OCI-LY7 (cell line): ENCODE measurements at regions not wholly inside any gene's neighbourhood (a gene's known extent, or its start where the extent isn't known, plus 50 kb on each side); places are given as distances from the start of the nearest gene placed in this dataset.
A peak's percentile ranks its signal among the peaks of the same experiment; 100 is the strongest.

Experiments
- BruUV-seq: library from RNA; stranded (reverse); fragments of 400-500 nt; replicated peaks from 2 replicates; lab custom pipeline; 2021; lab: Mats Ljungman, UMichigan
- CTCF ChIA-PET: fragments of 300-600 bp; sonication (Branson Sonifier 250); formaldehyde crosslinking; loops from one replicate; lab custom pipeline; 2022; ENCODE audit warnings: antibody characterized with exemption; ENCODE audit not compliant: unreplicated experiment; lab: Charles Lee
- POLR2A ChIA-PET: fragments of 300-600 bp; sonication (Branson Sonifier 250); formaldehyde crosslinking; loops from one replicate; lab custom pipeline; 2022; ENCODE audit warnings: antibody characterized with exemption; lab: Charles Lee
- DNase-seq: peaks from one replicate; pipeline ENCODE4 v3.0.0-alpha.2; 2015; ENCODE audit warnings: low spot score
- H2AFZ ChIP-seq: fragments of 200-600 bp; sonication (generic), shearing (Covaris generic); 2 replicates; pipeline ENCODE4 v1.6.1; 2014; ENCODE audit warnings: mild to moderate bottlenecking, antibody characterized with exemption, low read length, moderate library complexity
- H3K27ac ChIP-seq: fragments of 200-600 bp; sonication (generic); 2 replicates; pipeline ENCODE4 v1.5.1; 2014; ENCODE audit warnings: mixed run types, low read depth, mild to moderate bottlenecking, moderate library complexity, low read length, inconsistent platforms; ENCODE audit not compliant: poor library complexity, severe bottlenecking
- H3K36me3 ChIP-seq: fragments of 200-600 bp; sonication (generic); 2 replicates; pipeline ENCODE4 v1.6.1; 2014; ENCODE audit warnings: mild to moderate bottlenecking, antibody characterized with exemption, low read length, moderate library complexity, mixed read lengths; ENCODE audit not compliant: insufficient read depth
- H3K4me1 ChIP-seq: fragments of 200-600 bp; sonication (generic); 2 replicates; pipeline ENCODE4 v1.5.1; 2014; ENCODE audit warnings: mild to moderate bottlenecking, low read length; ENCODE audit not compliant: insufficient read depth, poor library complexity, severe bottlenecking
- H3K4me2 ChIP-seq: fragments of 200-600 bp; sonication (generic); 2 replicates; pipeline ENCODE4 v1.6.1; 2014; ENCODE audit warnings: mild to moderate bottlenecking, low read length
- H3K4me3 ChIP-seq: fragments of 200-600 bp; sonication (generic); 2 replicates; pipeline ENCODE4 v1.5.1; 2014; ENCODE audit warnings: mild to moderate bottlenecking, low read depth, low read length; ENCODE audit not compliant: poor library complexity, severe bottlenecking
- H3K79me2 ChIP-seq: fragments of 200-600 bp; sonication (generic); 2 replicates; pipeline ENCODE4 v1.6.1; 2016; ENCODE audit warnings: low read depth, mild to moderate bottlenecking, low read length, moderate library complexity, mixed read lengths; ENCODE audit not compliant: insufficient read depth
- H3K9me2 ChIP-seq: fragments of 200-600 bp; sonication (generic); 2 replicates; pipeline ENCODE4 v1.6.1; 2016; ENCODE audit warnings: mild to moderate bottlenecking, low read length, mixed read lengths; ENCODE audit not compliant: insufficient read depth
- H3K9me3 ChIP-seq: fragments of 200-600 bp; sonication (generic); 2 replicates; pipeline ENCODE4 v1.6.1; 2014; ENCODE audit warnings: mild to moderate bottlenecking, mixed run types, low read length, mixed read lengths
- H4K20me1 ChIP-seq: fragments of 200-600 bp; sonication (generic); 2 replicates; pipeline ENCODE4 v1.6.1; 2014; ENCODE audit warnings: mild to moderate bottlenecking, antibody characterized with exemption, low read length, moderate library complexity, mixed read lengths; ENCODE audit not compliant: insufficient read depth
- CTCF ChIP-seq: fragments of 200-600 bp; sonication (generic); conservative IDR thresholded peaks from 2 replicates; pipeline ENCODE4 v1.5.1; 2014; ENCODE audit warnings: mild to moderate bottlenecking, antibody characterized with exemption, low read length, moderate library complexity, mixed read lengths
- EZH2phosphoT487 ChIP-seq: fragments of 200-600 bp; sonication (generic); IDR thresholded peaks from 2 replicates; pipeline ENCODE4 v1.6.1; 2018; ENCODE audit warnings: low read depth, borderline replicate concordance, mild to moderate bottlenecking, mixed run types, antibody characterized with exemption, low read length, moderate library complexity, mixed read lengths
- intact Hi-C: fragments of 100-400 bp; cut with micrococcal nuclease; formaldehyde crosslinking; loops from one replicate; pipeline ENCODE4 v1.10.0; 2022; ENCODE audit not compliant: unreplicated experiment

GRCh38 chr4:174425669-174426068, 96.6 kb downstream of the HPGD start:
- H3K9me2 ChIP-seq = no peaks in the 10 kb centered on the region
- TF ChIP-seq EZH2phosphoT487 (no peak), CTCF (no peak)
- no peaks in the 10 kb centered on the region for H4K20me1 ChIP-seq
- no peak overlapping the region for H3K4me3 ChIP-seq
- ChIA-PET POLR2A (interaction anchor here (1.0 kb wide), 1 partner anchor 8 kb away, joined by 6 read pairs; no protein-coding TSS in a partner anchor), CTCF (no interaction called here)
- no peaks in the 10 kb centered on the region for H3K79me2 ChIP-seq
- H3K27ac ChIP-seq = no peak overlapping the region
- no peaks in the 10 kb centered on the region for H3K4me1 ChIP-seq
- intact Hi-C loops = no loop called here
- DNase-seq = no peak
- H3K36me3 ChIP-seq = no peaks in the 10 kb centered on the region
- H2AFZ ChIP-seq = no peak overlapping the region
- no peak overlapping the region for H3K4me2 ChIP-seq
- no TSS peak for BruUV-seq
- H3K9me3 ChIP-seq = no peaks in the 10 kb centered on the region

- H3K36me3 ChIP-seq = no peaks in the 10 kb centered on the region
- no peaks in the 10 kb centered on the region for H3K9me3 ChIP-seq
- POLR2A ChIA-PET = interaction anchor here (1.1 to 1.2 kb wide), 2 partner anchors 9 to 18 kb away, joined by 4 to 5 read pairs; no protein-coding TSS in a partner anchor
- intact Hi-C loops = no loop called here
- no peaks in the 10 kb centered on the region for H3K4me1 ChIP-seq
- H3K4me2 ChIP-seq = 0 out of 2 replicates have a peak overlapping the region, but pooled peaks have one; percentile 17
- 0 out of 2 replicates have a peak overlapping the region, but pooled peaks have one; percentile 19 for H2AFZ ChIP-seq
- no peaks in the 10 kb centered on the region for H3K79me2 ChIP-seq
- no peaks in the 10 kb centered on the region for H4K20me1 ChIP-seq
- no peak for TF ChIP-seq CTCF
- no peak for TF ChIP-seq EZH2phosphoT487
- DNase-seq = no peak
- no peak overlapping the region for H3K27ac ChIP-seq
- no TSS peak for BruUV-seq
- no peaks in the 10 kb centered on the region for H3K9me2 ChIP-seq
- CTCF ChIA-PET = interaction anchor here (0.6 kb wide), 1 partner anchor 279 kb away, joined by 3 read pairs; no protein-coding TSS in a partner anchor
- no peak overlapping the region for H3K4me3 ChIP-seq
Observed at GRCh38 chr4:174423257-174423944, 98.9 kb downstream of the HPGD start.

GRCh38 chr4:174422893-174423256, 99.4 kb downstream of the HPGD start:
- no peak for DNase-seq
- Histone ChIP-seq H3K4me1 (no peaks in the 10 kb centered on the region), H3K9me3 (no peaks in the 10 kb centered on the region), H3K27ac (no peak overlapping the region), H3K36me3 (no peaks in the 10 kb centered on the region), H3K9me2 (no peaks in the 10 kb centered on the region), H3K79me2 (no peaks in the 10 kb centered on the region), H4K20me1 (no peaks in the 10 kb centered on the region), H2AFZ (0 out of 2 replicates have a peak overlapping the region, but pooled peaks have one; percentile 19), H3K4me2 (0 out of 2 replicates have a peak overlapping the region, but pooled peaks have one; percentile 17), H3K4me3 (no peak overlapping the region)
- POLR2A ChIA-PET = interaction anchor here (1.1 to 1.2 kb wide), 2 partner anchors 9 to 17 kb away, joined by 4 to 5 read pairs; no protein-coding TSS in a partner anchor
- CTCF ChIA-PET = interaction anchor here (0.6 kb wide), 1 partner anchor 279 kb away, joined by 3 read pairs; no protein-coding TSS in a partner anchor
- intact Hi-C loops = no loop called here
- no TSS peak for BruUV-seq
- TF ChIP-seq EZH2phosphoT487 (no peak), CTCF (no peak)
